ENCODE measurements at regions not wholly inside any gene's neighbourhood (a gene's known extent, or its start where the extent isn't known, plus 50 kb on each side); places are given as distances from the start of the nearest gene placed in this dataset.

- TF ChIP-seq REST (IDR thresholded peaks at IDR 0.05) (no peak), JUND (IDR thresholded peaks at IDR 0.05) (no peak)
Measured at GRCh38 chr6:92748131-92748530, 671.2 kb downstream of the EPHA7 start (continued).

DNA sequence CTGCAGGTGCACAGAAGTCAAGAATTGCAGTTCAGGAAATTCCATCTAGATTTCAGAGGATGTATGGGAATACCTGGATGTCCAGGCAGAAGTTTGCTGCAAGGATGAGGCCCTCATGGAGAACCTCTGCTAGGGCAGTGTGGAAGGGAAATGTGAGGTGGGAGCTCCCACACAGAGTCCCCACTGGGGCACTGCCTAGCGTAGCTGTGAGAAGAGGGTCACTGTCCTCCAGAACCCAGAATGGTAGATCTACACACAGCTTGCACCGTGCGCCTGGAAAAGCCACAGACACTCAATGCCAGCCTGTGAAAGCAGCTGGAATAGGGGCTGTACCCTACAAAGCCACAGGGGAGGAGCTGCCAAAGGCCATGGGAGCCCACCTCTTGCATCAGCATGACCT is 681.4 kb downstream of the EPHA7 start:
- Histone ChIP-seq H3K9me3 (ENCODE audit: control insufficient read depth in 4 of 4, low read length in 3 of 4) (no peaks in the 10 kb centered on the region), H3K4me1 (ENCODE audit: control insufficient read depth in 4 of 4, insufficient read depth in 4 of 4, low read length in 3 of 4) (no peaks in the 10 kb centered on the region), H3K4me3 (ENCODE audit: low read depth in 1 of 3, low read length in 3 of 3) (no peak overlapping the region), H3K9ac (ENCODE audit: low read depth in 1 of 2, low read length in 2 of 2) (no peak overlapping the region), H3K27me3 (ENCODE audit: control insufficient read depth in 4 of 4, insufficient read depth in 4 of 4, low read length in 3 of 4) (no peaks in the 10 kb centered on the region), H3K36me3 (ENCODE audit: control insufficient read depth in 4 of 4, insufficient read depth in 3 of 4, low read depth in 1 of 4, low read length in 3 of 4) (no peaks in the 10 kb centered on the region), H3K27ac (ENCODE audit: low read depth in 1 of 2, low read length in 2 of 2) (no peak overlapping the region)
- TF ChIP-seq RXRA (IDR thresholded peaks at IDR 0.05): no peak
- TF ChIP-seq, protein P1, sequence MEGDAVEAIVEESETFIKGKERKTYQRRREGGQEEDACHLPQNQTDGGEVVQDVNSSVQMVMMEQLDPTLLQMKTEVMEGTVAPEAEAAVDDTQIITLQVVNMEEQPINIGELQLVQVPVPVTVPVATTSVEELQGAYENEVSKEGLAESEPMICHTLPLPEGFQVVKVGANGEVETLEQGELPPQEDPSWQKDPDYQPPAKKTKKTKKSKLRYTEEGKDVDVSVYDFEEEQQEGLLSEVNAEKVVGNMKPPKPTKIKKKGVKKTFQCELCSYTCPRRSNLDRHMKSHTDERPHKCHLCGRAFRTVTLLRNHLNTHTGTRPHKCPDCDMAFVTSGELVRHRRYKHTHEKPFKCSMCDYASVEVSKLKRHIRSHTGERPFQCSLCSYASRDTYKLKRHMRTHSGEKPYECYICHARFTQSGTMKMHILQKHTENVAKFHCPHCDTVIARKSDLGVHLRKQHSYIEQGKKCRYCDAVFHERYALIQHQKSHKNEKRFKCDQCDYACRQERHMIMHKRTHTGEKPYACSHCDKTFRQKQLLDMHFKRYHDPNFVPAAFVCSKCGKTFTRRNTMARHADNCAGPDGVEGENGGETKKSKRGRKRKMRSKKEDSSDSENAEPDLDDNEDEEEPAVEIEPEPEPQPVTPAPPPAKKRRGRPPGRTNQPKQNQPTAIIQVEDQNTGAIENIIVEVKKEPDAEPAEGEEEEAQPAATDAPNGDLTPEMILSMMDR (IDR thresholded peaks at IDR 0.05; ENCODE audit: low read depth, low read length, missing input control): no peak
- TF ChIP-seq, protein P2, sequence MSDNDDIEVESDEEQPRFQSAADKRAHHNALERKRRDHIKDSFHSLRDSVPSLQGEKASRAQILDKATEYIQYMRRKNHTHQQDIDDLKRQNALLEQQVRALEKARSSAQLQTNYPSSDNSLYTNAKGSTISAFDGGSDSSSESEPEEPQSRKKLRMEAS (IDR thresholded peaks at IDR 0.05): no peak
- WGBS: 92% methylated on average over 3 of the region's 3 CpGs
- no peak for DNase-seq (ENCODE audit: low spot score)

DNA sequence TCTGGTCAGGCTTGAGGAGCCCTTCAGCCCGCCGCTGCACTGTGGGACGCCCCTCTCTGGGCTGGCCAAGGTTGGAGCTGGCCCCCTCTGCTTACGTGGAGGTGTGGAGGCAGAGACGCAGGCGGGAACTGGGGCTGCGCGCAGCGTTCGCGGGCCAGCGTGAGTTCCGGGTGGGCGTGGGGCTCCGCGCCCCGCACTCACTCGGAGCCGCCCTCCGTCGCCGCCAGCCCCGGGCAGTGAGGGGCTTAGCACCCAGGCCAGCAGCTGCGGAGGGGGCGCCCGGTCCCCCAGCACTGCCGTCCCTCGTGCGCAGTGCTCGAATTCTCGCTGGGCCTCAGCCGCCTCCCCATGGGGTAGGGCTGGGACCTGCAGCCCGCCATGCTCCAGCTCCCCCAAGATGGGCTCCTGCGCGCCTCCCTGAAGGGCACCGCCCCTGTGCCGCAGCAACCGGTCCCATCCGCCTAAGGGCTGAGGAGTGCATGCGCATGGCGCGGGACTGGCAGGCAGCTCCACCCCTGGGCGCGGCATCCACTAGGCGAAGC is 695.9 kb downstream of the EPHA7 start:
- H3K4me3 ChIP-seq (ENCODE audit: low read depth in 1 of 3, low read length in 3 of 3): no peak overlapping the region
- no peak overlapping the region for H3K27ac ChIP-seq (ENCODE audit: low read depth in 1 of 2, low read length in 2 of 2)
- no peaks in the 10 kb centered on the region for H3K36me3 ChIP-seq (ENCODE audit: control insufficient read depth in 4 of 4, insufficient read depth in 3 of 4, low read depth in 1 of 4, low read length in 3 of 4)
- H3K27me3 ChIP-seq (ENCODE audit: control insufficient read depth in 4 of 4, insufficient read depth in 4 of 4, low read length in 3 of 4): no peaks in the 10 kb centered on the region
- H3K9me3 ChIP-seq (ENCODE audit: control insufficient read depth in 4 of 4, low read length in 3 of 4): peaks cover 0 to 4% (median 0%) of the 10 kb centered on the region in 4 donors
- no peaks in the 10 kb centered on the region for H3K4me1 ChIP-seq (ENCODE audit: control insufficient read depth in 4 of 4, insufficient read depth in 4 of 4, low read length in 3 of 4)
- TF ChIP-seq, protein P3, sequence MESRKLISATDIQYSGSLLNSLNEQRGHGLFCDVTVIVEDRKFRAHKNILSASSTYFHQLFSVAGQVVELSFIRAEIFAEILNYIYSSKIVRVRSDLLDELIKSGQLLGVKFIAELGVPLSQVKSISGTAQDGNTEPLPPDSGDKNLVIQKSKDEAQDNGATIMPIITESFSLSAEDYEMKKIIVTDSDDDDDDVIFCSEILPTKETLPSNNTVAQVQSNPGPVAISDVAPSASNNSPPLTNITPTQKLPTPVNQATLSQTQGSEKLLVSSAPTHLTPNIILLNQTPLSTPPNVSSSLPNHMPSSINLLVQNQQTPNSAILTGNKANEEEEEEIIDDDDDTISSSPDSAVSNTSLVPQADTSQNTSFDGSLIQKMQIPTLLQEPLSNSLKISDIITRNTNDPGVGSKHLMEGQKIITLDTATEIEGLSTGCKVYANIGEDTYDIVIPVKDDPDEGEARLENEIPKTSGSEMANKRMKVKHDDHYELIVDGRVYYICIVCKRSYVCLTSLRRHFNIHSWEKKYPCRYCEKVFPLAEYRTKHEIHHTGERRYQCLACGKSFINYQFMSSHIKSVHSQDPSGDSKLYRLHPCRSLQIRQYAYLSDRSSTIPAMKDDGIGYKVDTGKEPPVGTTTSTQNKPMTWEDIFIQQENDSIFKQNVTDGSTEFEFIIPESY (IDR thresholded peaks at IDR 0.05): no peak
- TF ChIP-seq, protein P2 (IDR thresholded peaks at IDR 0.05): no peak
- TF ChIP-seq RAD21 (IDR thresholded peaks at IDR 0.05) (no peak), HNF4G (IDR thresholded peaks at IDR 0.05) (no peak), RXRA (IDR thresholded peaks at IDR 0.05) (no peak), REST (IDR thresholded peaks at IDR 0.05) (no peak), EGR1 (IDR thresholded peaks at IDR 0.05; ENCODE audit: low read depth in 2 of 2) (no peak), FOXA1 (IDR thresholded peaks at IDR 0.05) (no peak), ATF3 (IDR thresholded peaks at IDR 0.05) (no peak)
- TF ChIP-seq, protein P1 (IDR thresholded peaks at IDR 0.05; ENCODE audit: low read depth, low read length, missing input control): no peak
- no peak for DNase-seq (ENCODE audit: low spot score)
- no peak overlapping the region for H3K9ac ChIP-seq (ENCODE audit: low read depth in 1 of 2, low read length in 2 of 2)
- 72% methylated on average over 45 of the region's 45 CpGs for WGBS

All from liver (tissue), 8 donors.